SK-N-SH (cell line): ENCODE measurements at regions not wholly inside any gene's neighbourhood (a gene's known extent, or its start where the extent isn't known, plus 50 kb on each side); places are given as distances from the start of the nearest gene placed in this dataset.

Experiments
- CTCF ChIA-PET: fragments of 300-600, 350-600 bp; formaldehyde crosslinking; extraction: SDS; loops from one replicate; lab custom pipeline; 2021; lab: Yijun Ruan, JAX
- POLR2A ChIA-PET: fragments of 350-600 bp; sonication (Branson Sonifier 250); formaldehyde crosslinking; extraction: SDS; loops from one replicate; lab custom pipeline; 2020; ENCODE audit warnings: antibody characterized with exemption, inconsistent platforms; lab: Yijun Ruan, JAX
- DNase-seq: peaks from one replicate; pipeline ENCODE4 v3.0.0; 2012
- H2AFZ ChIP-seq: fragments of 200-600 bp; sonication (generic); 2 replicates; pipeline ENCODE4 v1.8.1; 2016; ENCODE audit warnings: antibody characterized with exemption, mild to moderate bottlenecking, low read depth
- H3F3A ChIP-seq: fragments of 200-600 bp; sonication (generic); replicated peaks from 2 replicates; pipeline ENCODE3; 2016; ENCODE audit warnings: antibody characterized with exemption, mild to moderate bottlenecking; ENCODE audit not compliant: insufficient read depth
- H3K27ac ChIP-seq, 2 experiments: fragments of 200-500 bp in 1 of 2; fragments of 200-600 bp in 1 of 2; sonication (Bioruptor generic) in 1 of 2; sonication (generic), shearing (Covaris generic) in 1 of 2; 2 replicates each; pipeline versions ENCODE4 v1.5.1 to v1.6.1; 2014 to 2016; ENCODE audit warnings: low read depth in 2 of 2, inconsistent platforms in 1 of 2, low read length in 1 of 2, mild to moderate bottlenecking in 1 of 2, mixed read lengths in 1 of 2
- H3K27me3 ChIP-seq: fragments of 200-600 bp; sonication (generic), shearing (Covaris generic); 2 replicates; pipeline ENCODE4 v1.6.1; 2016; ENCODE audit warnings: mixed run types; ENCODE audit not compliant: insufficient read depth
- H3K36me3 ChIP-seq, 2 experiments: fragments of 200-500 bp in 1 of 2; fragments of 200-600 bp in 1 of 2; sonication (Bioruptor generic) in 1 of 2; sonication (generic) in 1 of 2; replicated peaks in 1 of 2; 2 replicates each; pipeline versions ENCODE3 to v1.5.1; 2014 to 2016; ENCODE audit warnings: low read length in 1 of 2, mild to moderate bottlenecking in 1 of 2; ENCODE audit not compliant: insufficient read depth in 2 of 2, control insufficient read depth in 1 of 2
- H3K4me1 ChIP-seq, 2 experiments: fragments of 200-500 bp in 1 of 2; fragments of 200-600 bp in 1 of 2; sonication (Bioruptor generic) in 1 of 2; sonication (generic), shearing (Covaris generic) in 1 of 2; 2 replicates each; pipeline versions ENCODE4 v1.5.1 to v1.6.1; 2014 to 2016; ENCODE audit warnings: low read depth in 1 of 2, low read length in 1 of 2, mixed run types in 1 of 2; ENCODE audit not compliant: insufficient read depth in 2 of 2, control insufficient read depth in 1 of 2
- H3K4me2 ChIP-seq: fragments of 200-600 bp; sonication (generic), shearing (Covaris generic); 2 replicates; pipeline ENCODE4 v1.6.1; 2017; ENCODE audit warnings: mixed run types
- H3K4me3 ChIP-seq, 2 experiments: fragments of 200-500 bp in 1 of 2; fragments of 200-600 bp in 1 of 2; sonication (Bioruptor generic) in 1 of 2; sonication (generic), shearing (Covaris generic) in 1 of 2; 2 replicates each; pipeline versions ENCODE4 v1.5.1 to v1.8.1; 2014 to 2016; ENCODE audit warnings: low read depth in 2 of 2, inconsistent platforms in 1 of 2, low read length in 1 of 2, mild to moderate bottlenecking in 1 of 2, mixed read lengths in 1 of 2, moderate library complexity in 1 of 2
- H3K79me2 ChIP-seq: fragments of 200-600 bp; sonication (generic); 2 replicates; pipeline ENCODE4 v1.8.1; 2017; ENCODE audit warnings: mild to moderate bottlenecking; ENCODE audit not compliant: insufficient read depth
- H3K9ac ChIP-seq: fragments of 200-600 bp; sonication (generic); 2 replicates; pipeline ENCODE4 v1.6.1; 2017; ENCODE audit warnings: mixed run types
- H3K9me2 ChIP-seq: fragments of 200-600 bp; sonication (generic); 2 replicates; pipeline ENCODE4 v1.6.1; 2017; ENCODE audit warnings: mixed run types
- H3K9me3 ChIP-seq: fragments of 200-600 bp; sonication (generic); 2 replicates; pipeline ENCODE4 v1.6.1; 2017; ENCODE audit warnings: mixed run types, mild to moderate bottlenecking, moderate library complexity
- H4K20me1 ChIP-seq: fragments of 200-600 bp; sonication (generic); 2 replicates; pipeline ENCODE4 v1.6.1; 2017; ENCODE audit warnings: mild to moderate bottlenecking, mixed run types; ENCODE audit not compliant: insufficient read depth
- CHD2 ChIP-seq: fragments of 150-350 bp; IDR thresholded peaks from 2 replicates; pipeline ENCODE4 v1.6.1; 2018; ENCODE audit warnings: low read length; ENCODE audit not compliant: partially characterized antibody
- CTCF ChIP-seq: fragments of 200-600 bp; sonication (generic); IDR thresholded peaks from 2 replicates; pipeline ENCODE4 v1.6.1; 2017; ENCODE audit warnings: antibody characterized with exemption, mild to moderate bottlenecking, moderate library complexity
- ELF1 ChIP-seq: IDR thresholded peaks from 2 replicates; pipeline ENCODE4 v1.4.0; 2012
- EP300 ChIP-seq, 2 experiments: IDR thresholded peaks; 2 replicates each; pipeline versions ENCODE4 v1.4.0 to v1.6.1; 2012; ENCODE audit warnings: borderline replicate concordance in 1 of 2, low read depth in 1 of 2, low read length in 1 of 2
- FOXM1 ChIP-seq: IDR thresholded peaks from 2 replicates; pipeline ENCODE4 v1.4.0; 2012; ENCODE audit warnings: low read depth, mild to moderate bottlenecking
- GABPA ChIP-seq: IDR thresholded peaks from 2 replicates; pipeline ENCODE4 v1.4.0; 2012; ENCODE audit warnings: low read depth, mild to moderate bottlenecking
- GATA2 ChIP-seq: sonication (generic); formaldehyde crosslinking; IDR thresholded peaks from 2 replicates; pipeline ENCODE4 v1.5.0; 2020; ENCODE audit warnings: mild to moderate bottlenecking, missing genetic modification reagents
- JUND ChIP-seq: IDR thresholded peaks from 2 replicates; pipeline ENCODE4 v1.4.0; 2012
- PBX3 ChIP-seq: IDR thresholded peaks from 2 replicates; pipeline ENCODE4; 2012
- SIN3A ChIP-seq: IDR thresholded peaks from 2 replicates; pipeline ENCODE4 v1.6.1; 2012; ENCODE audit warnings: low read depth, mild to moderate bottlenecking, low read length, moderate library complexity, borderline replicate concordance
- TAF1 ChIP-seq: IDR thresholded peaks from 2 replicates; pipeline ENCODE4 v1.6.1; 2012; ENCODE audit warnings: low read depth, mild to moderate bottlenecking, low read length, moderate library complexity, borderline replicate concordance
- TEAD4 ChIP-seq: IDR thresholded peaks from 2 replicates; pipeline ENCODE4 v1.4.0; 2012; ENCODE audit warnings: mild to moderate bottlenecking, borderline replicate concordance; ENCODE audit not compliant: insufficient read depth
- USF1 ChIP-seq: IDR thresholded peaks from 2 replicates; pipeline ENCODE4 v1.4.0; 2012; ENCODE audit warnings: low read depth, borderline replicate concordance
- YY1 ChIP-seq: IDR thresholded peaks from 2 replicates; pipeline ENCODE4 v1.4.0; 2012; ENCODE audit warnings: low read depth, mild to moderate bottlenecking
- ZBTB33 ChIP-seq: IDR thresholded peaks from 2 replicates; pipeline ENCODE4 v1.4.0; 2012; ENCODE audit warnings: low read depth, borderline replicate concordance
- WGBS: methylation state at CpG from one replicate; pipeline ENCODE4 v1.1.6; 2017; ENCODE audit warnings: low lambda C conversion rate; 5-methylcytosine and 5-hydroxymethylcytosine counted together
- TF ChIP-seq, protein P1 (sequence below): fragments of 150-350 bp; IDR thresholded peaks from 2 replicates; pipeline ENCODE4 v1.6.1; 2017; ENCODE audit warnings: antibody characterized with exemption, low read length, low read depth, borderline replicate concordance

- ChIA-PET POLR2A (no interaction called here), CTCF (interaction anchor here (0.7 kb wide), 2 partner anchors 15 to 1335 kb away, joined by 3 to 4 read pairs; no protein-coding TSS in a partner anchor)
- no peaks in the 10 kb centered on the region for H3K4me1 ChIP-seq
- H3K4me3 ChIP-seq, result no peak overlapping the region
- H3K9me3 ChIP-seq, result no peaks in the 10 kb centered on the region
- H3F3A ChIP-seq, result no peaks in the 10 kb centered on the region
- no peak overlapping the region for H3K9ac ChIP-seq
- TF ChIP-seq ZBTB33 (no peak), TAF1 (no peak), FOXM1 (no peak), PBX3 (no peak), YY1 (no peak), JUND (no peak), GABPA (no peak), SIN3A (no peak), EP300 (IDR thresholded peaks at IDR 0.05; ENCODE audit: borderline replicate concordance in 1 of 2, low read depth in 1 of 2, low read length in 1 of 2) (no peak), ELF1 (no peak), CHD2 (no peak), USF1 (no peak), CTCF (no peak), GATA2 (no peak), TEAD4 (no peak)
- TF ChIP-seq, protein P1, sequence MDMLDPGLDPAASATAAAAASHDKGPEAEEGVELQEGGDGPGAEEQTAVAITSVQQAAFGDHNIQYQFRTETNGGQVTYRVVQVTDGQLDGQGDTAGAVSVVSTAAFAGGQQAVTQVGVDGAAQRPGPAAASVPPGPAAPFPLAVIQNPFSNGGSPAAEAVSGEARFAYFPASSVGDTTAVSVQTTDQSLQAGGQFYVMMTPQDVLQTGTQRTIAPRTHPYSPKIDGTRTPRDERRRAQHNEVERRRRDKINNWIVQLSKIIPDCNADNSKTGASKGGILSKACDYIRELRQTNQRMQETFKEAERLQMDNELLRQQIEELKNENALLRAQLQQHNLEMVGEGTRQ, result no peak
- H3K79me2 ChIP-seq, result no peaks in the 10 kb centered on the region
- no peaks in the 10 kb centered on the region for H4K20me1 ChIP-seq
- H3K36me3 ChIP-seq, result no peaks in the 10 kb centered on the region
- H2AFZ ChIP-seq, result no peak overlapping the region
- H3K9me2 ChIP-seq, result 0 out of 2 replicates have a peak, but pooled peaks cover 3% of the 10 kb centered on the region
- no peaks in the 10 kb centered on the region for H3K27me3 ChIP-seq
- WGBS, result 46% methylated on average over 1 of the region's 1 CpG
- no peak for DNase-seq
- H3K4me2 ChIP-seq, result no peak overlapping the region
- H3K27ac ChIP-seq, result no peak overlapping the region
Measured at GRCh38 chr4:95939141-95939540, 99.2 kb downstream of the PDHA2 start.
